ENCODE measurements at regions not wholly inside any gene's neighbourhood (a gene's known extent, or its start where the extent isn't known, plus 50 kb on each side); places are given as distances from the start of the nearest gene placed in this dataset.

- no peak for TF ChIP-seq EZH2 (IDR thresholded peaks at IDR 0.05; ENCODE audit: borderline replicate concordance, low read length)
- TF ChIP-seq CTCF (IDR thresholded peaks at IDR 0.05; ENCODE audit: low read length), result no peak
These were observed 118.2 kb upstream of the RASGRP1 start for GRCh38 chr15:38682861-38683260.
